Lung (tissue), 11 donors: ENCODE measurements at regions not wholly inside any gene's neighbourhood (a gene's known extent, or its start where the extent isn't known, plus 50 kb on each side); places are given as distances from the start of the nearest gene placed in this dataset.

Experiments
- ATAC-seq: fragments of 200-7000 bp; cut with Tn5 transposase; one replicate; pipeline ENCODE4 v1.9.1; 2020; ENCODE audit warnings: moderate number of reproducible peaks; ENCODE audit not compliant: insufficient read depth, low FRiP score
- DNase-seq, 3 donors: peaks; one replicate each; pipeline ENCODE4 v3.0.0-alpha.2; 2013 to 2017
- H3K27ac ChIP-seq, 2 donors: one replicate each; pipeline ENCODE4 v1.5.1; 2013; ENCODE audit warnings: mild to moderate bottlenecking in 2 of 2, moderate library complexity in 2 of 2, control low read depth in 1 of 2, inconsistent platforms in 1 of 2, low read depth in 1 of 2, low read length in 1 of 2
- H3K27me3 ChIP-seq, 3 donors: one replicate each; pipeline ENCODE4 v1.5.1; 2013; ENCODE audit warnings: low read length in 2 of 3; ENCODE audit not compliant: control insufficient read depth in 3 of 3, insufficient read depth in 3 of 3
- H3K36me3 ChIP-seq, 4 donors: one replicate each; pipeline ENCODE4 v1.5.1; 2013; ENCODE audit warnings: low read length in 4 of 4, mild to moderate bottlenecking in 1 of 4, moderate library complexity in 1 of 4; ENCODE audit not compliant: control insufficient read depth in 4 of 4, insufficient read depth in 4 of 4
- H3K4me1 ChIP-seq, 5 donors: one replicate each; pipeline ENCODE4 v1.5.1; 2013; ENCODE audit warnings: low read length in 5 of 5, mild to moderate bottlenecking in 2 of 5, moderate library complexity in 1 of 5; ENCODE audit not compliant: control insufficient read depth in 5 of 5, insufficient read depth in 5 of 5
- H3K4me3 ChIP-seq: one replicate; pipeline ENCODE4 v1.5.1; 2013; ENCODE audit warnings: mild to moderate bottlenecking, control low read depth, moderate library complexity
- H3K9ac ChIP-seq, 2 donors: one replicate each; pipeline ENCODE4 v1.5.1; 2013; ENCODE audit warnings: low read length in 2 of 2, control low read depth in 1 of 2; ENCODE audit not compliant: insufficient read depth in 1 of 2
- H3K9me3 ChIP-seq, 4 donors: one replicate each; pipeline ENCODE4 v1.5.1; 2013; ENCODE audit warnings: low read length in 3 of 4, mild to moderate bottlenecking in 1 of 4, moderate library complexity in 1 of 4; ENCODE audit not compliant: control insufficient read depth in 4 of 4, insufficient read depth in 3 of 4
- WGBS, 2 donors: extraction: QIAGEN DNeasy Blood & Tissue Kit; methylation state at CpG; one replicate each; pipeline ENCODE4 v1.1.7; 2013; 5-methylcytosine and 5-hydroxymethylcytosine counted together
- TF ChIP-seq, protein P1 (sequence below): IDR thresholded peaks from 2 replicates; pipeline ENCODE4 v1.5.1; 2012; ENCODE audit warnings: mild to moderate bottlenecking; ENCODE audit errors: control extremely low read depth, extremely low read depth
- donor health status: control.
- donor health status: control.
- donor health status: Bipolar disorder and iron deficiency.
- donor health status: healthy.
- donor health status: DM: yes; HTN: yes; CAD: no.

DNA sequence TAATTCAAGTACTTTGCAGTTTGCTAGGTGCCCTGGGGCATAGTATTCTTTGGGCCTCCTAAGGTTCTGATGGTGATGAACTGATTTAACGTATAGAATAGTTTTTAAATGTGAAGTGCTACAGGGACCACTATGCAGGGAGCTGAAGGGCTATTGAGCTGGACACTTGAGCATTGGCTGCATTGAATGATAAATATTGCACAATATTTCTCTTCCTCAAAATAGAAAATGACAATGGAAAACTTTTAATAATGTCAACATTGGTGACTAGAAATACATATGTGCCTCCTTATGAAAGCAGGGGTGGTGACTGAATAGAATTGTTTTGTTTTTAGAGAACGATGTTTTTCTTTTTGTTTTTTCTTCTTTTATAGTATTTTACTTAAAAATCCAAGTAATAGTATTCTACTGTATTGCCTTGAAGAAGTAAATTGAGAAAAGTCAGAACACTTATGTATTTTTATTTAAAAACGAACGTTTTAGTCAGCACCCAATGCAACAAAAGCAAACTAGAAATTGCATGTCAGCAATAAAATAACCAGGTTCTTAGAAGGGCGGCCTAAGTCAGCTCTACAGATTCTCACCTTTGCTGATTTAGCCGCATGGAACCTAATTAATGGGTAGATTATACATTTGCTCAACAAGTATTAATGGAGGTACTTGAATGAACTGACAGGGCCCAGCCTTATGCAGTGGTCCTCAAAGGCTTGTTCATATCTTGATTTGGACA, 244.0 kb upstream of the KLF6 start:
- Histone ChIP-seq H3K9ac (no peak overlapping the region), H3K27me3 (no peaks in the 10 kb centered on the region), H3K9me3 (no peaks in the 10 kb centered on the region), H3K27ac (no peak overlapping the region), H3K36me3 (no peaks in the 10 kb centered on the region), H3K4me1 (peaks cover 0 to 13% (median 0%) of the 10 kb centered on the region in 5 donors), H3K4me3 (no peak overlapping the region)
- DNase-seq (no peak), ATAC-seq (no peak)
- TF ChIP-seq, protein P1, sequence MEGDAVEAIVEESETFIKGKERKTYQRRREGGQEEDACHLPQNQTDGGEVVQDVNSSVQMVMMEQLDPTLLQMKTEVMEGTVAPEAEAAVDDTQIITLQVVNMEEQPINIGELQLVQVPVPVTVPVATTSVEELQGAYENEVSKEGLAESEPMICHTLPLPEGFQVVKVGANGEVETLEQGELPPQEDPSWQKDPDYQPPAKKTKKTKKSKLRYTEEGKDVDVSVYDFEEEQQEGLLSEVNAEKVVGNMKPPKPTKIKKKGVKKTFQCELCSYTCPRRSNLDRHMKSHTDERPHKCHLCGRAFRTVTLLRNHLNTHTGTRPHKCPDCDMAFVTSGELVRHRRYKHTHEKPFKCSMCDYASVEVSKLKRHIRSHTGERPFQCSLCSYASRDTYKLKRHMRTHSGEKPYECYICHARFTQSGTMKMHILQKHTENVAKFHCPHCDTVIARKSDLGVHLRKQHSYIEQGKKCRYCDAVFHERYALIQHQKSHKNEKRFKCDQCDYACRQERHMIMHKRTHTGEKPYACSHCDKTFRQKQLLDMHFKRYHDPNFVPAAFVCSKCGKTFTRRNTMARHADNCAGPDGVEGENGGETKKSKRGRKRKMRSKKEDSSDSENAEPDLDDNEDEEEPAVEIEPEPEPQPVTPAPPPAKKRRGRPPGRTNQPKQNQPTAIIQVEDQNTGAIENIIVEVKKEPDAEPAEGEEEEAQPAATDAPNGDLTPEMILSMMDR, result no peak
- 88 to 94% methylated on average over 6 of the region's 6 CpGs for WGBS, 2 donors

DNA sequence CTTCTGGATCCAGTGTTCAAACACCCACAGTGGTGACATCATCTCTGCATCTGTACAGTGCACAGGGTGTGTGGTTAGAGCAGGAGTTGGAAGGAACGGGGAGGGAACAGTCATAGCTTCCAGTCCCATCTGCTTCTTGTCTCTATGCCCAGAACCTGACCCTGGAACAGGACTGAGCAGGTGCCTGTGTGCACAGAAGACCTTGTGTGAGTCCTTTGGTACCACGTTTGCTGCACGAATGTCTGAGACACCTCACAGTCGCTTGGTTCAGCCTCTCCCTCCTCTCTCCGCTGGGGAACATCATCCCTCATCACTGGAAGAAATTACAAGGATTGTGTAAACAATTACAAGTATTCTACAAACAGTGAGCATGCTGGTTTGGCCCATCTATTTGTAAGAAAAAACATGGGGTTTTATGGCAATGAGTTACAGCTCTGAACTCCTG, 243.0 kb upstream of the KLF6 start:
- Histone ChIP-seq H3K27me3 (no peaks in the 10 kb centered on the region), H3K9ac (no peak overlapping the region), H3K9me3 (no peaks in the 10 kb centered on the region), H3K4me1 (peaks cover 0 to 13% (median 0%) of the 10 kb centered on the region in 5 donors), H3K36me3 (no peaks in the 10 kb centered on the region), H3K4me3 (no peak overlapping the region), H3K27ac (no peak overlapping the region)
- TF ChIP-seq, protein P1, result no peak
- no peak for ATAC-seq
- 81% methylated on average over 5 of the region's 5 CpGs for WGBS, 2 donors
- DNase-seq, result peak in 1 of 3 donors; percentile 36

DNA sequence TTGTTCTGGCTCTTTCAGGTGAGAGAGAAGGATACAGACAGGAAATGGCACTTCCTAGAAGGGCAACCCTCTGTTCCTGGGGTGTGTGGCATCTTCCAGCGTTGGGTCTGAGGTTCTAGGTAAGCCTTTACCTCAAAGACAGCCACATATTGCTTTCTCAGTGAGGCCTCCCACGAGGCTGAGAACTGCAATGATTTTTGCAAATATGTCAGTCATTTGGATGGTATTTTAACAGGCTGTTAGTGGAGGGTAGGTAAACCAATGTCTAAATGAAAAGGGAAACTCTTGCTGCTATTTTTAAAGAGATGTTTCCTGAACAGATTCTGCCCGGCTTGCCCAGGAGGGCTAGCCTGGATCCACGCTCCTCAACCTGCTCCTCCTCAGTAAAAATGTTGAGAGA, 240.3 kb upstream of the KLF6 start:
- H3K27me3 ChIP-seq, result no peaks in the 10 kb centered on the region
- no peak overlapping the region for H3K9ac ChIP-seq
- no peak overlapping the region for H3K27ac ChIP-seq
- no peak overlapping the region for H3K4me3 ChIP-seq
- H3K36me3 ChIP-seq, result no peaks in the 10 kb centered on the region
- no peaks in the 10 kb centered on the region for H3K9me3 ChIP-seq
- ATAC-seq (no peak), DNase-seq (no peak)
- TF ChIP-seq, protein P1, result no peak
- peaks cover 0 to 13% (median 0%) of the 10 kb centered on the region in 5 donors for H3K4me1 ChIP-seq
- 50 to 63% methylated on average over 4 of the region's 4 CpGs for WGBS, 2 donors
